ENCODE measurements at regions not wholly inside any gene's neighbourhood (a gene's known extent, or its start where the extent isn't known, plus 50 kb on each side); places are given as distances from the start of the nearest gene placed in this dataset.

DNA sequence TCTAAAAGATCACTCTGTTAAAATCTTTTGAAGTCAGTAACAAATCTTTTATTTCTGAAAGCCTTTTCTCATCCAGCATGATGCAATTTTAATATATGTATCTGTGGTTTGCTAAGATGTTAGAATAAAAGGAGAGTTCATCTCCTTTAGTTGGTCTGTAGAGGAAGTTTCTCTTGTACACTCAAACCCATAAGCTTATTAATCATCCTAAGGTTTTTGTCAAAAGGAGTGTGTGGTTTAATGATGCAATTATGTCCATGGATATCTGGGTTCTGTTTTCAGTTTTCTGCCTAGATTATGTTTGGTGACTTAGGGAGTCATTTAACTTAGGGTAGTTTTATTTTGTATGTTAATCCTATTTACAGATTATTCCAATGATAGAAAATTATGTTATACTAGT is 52.1 kb upstream of the NDST4 start:
- no peak for TF ChIP-seq ZEB1 (IDR thresholded peaks at IDR 0.05; ENCODE audit: insufficient replicate concordance, low read depth)
- TF ChIP-seq ZBTB7A (CRISPR knock-in tag; IDR thresholded peaks at IDR 0.05): no peak
- no peak for TF ChIP-seq HNF4G (IDR thresholded peaks at IDR 0.05; ENCODE audit: borderline replicate concordance, low read depth, low read length)
- no peak for TF ChIP-seq HNF4G (CRISPR knock-in tag; IDR thresholded peaks at IDR 0.05; ENCODE audit: borderline replicate concordance, low read depth)
- no peak for TF ChIP-seq NFE2L1 (CRISPR knock-in tag; IDR thresholded peaks at IDR 0.05; ENCODE audit: borderline replicate concordance)
- no peak for TF ChIP-seq POLR2AphosphoS5 (IDR thresholded peaks at IDR 0.05; ENCODE audit: low read depth, low read length)
- no peak for TF ChIP-seq GABPB1 (CRISPR knock-in tag; IDR thresholded peaks at IDR 0.05)
- no peak for TF ChIP-seq MTA3 (CRISPR knock-in tag; IDR thresholded peaks at IDR 0.05)
- no peak for TF ChIP-seq NFE2 (CRISPR knock-in tag; IDR thresholded peaks at IDR 0.05)
- TF ChIP-seq ZNF335 (CRISPR knock-in tag; IDR thresholded peaks at IDR 0.05): no peak
- no peak for TF ChIP-seq SRY (CRISPR knock-in tag; IDR thresholded peaks at IDR 0.05)
- TF ChIP-seq TCF7L2 (IDR thresholded peaks at IDR 0.05; ENCODE audit: low read depth, low read length): no peak
- TF ChIP-seq EZH2 (conservative IDR thresholded peaks at IDR 0.05; ENCODE audit: low read depth, low read length): no peak
- TF ChIP-seq TFDP1 (CRISPR knock-in tag; IDR thresholded peaks at IDR 0.05; ENCODE audit: borderline replicate concordance): no peak

All from HepG2 (cell line).